ENCODE measurements at regions not wholly inside any gene's neighbourhood (a gene's known extent, or its start where the extent isn't known, plus 50 kb on each side); places are given as distances from the start of the nearest gene placed in this dataset.

DNA sequence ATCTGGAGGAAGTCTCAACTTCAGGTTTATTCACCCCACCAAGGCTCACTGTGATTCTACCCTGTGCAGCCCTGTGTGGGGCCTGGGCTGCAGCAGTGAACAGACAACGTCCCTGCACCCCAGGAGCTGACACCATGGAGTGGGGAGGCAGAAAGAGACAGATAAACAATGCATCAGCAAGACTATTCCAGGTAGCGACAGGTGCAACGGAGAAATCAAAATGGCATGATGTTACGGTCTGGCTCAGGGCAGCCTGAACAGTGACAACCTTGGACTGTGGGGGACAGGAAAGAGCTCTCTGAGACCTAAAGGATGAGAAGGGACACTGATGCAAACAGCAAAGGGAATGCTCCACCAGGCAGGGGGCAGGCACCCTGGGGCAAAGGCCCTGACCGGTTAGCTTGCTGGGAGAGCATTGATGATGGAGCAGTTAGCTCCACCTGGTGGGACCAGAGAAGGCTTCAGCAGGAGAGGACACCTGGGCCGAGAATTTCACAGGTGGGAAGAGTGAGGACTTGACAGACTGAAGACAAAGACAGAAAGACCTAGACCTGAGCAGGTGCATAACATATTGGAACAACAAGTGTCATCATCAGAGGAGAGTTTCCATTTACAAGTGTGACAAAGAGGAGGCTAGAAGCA, 589.9 kb downstream of the MATN1 start:
- CTCF ChIA-PET, result no interaction called here

DNA sequence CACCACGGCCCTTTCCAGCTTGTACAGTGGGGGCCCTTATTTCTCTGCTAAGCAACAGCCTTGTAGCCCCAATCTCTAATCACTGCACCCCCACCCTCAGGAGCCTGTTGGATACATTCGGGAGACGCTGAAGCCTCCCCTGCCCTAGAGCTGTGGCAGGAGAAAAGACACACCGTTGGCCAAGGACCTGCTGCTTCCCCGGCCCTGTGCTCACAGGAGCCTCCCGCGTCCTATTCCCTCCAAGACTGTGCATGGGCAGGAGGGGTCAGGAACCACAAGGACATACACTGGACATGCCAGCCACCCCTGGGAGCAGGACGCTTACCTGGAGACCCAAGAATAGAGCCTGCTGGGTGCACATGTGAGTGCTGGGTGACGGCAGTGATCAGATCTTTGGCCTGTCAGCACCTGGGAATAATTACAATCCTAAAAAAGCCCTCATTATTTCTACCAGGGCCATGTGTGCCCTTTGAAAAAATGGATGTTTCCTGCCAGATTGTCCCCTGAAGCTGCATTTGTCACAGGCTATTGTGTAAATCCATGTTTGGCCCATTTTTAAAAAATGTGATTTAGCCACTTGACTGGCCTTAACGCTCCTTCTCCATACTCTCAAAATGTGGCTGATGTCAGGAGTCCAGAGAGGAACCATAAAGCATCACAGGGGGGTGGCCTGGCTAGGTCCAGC, 590.6 kb downstream of the MATN1 start:
- no peak overlapping the region for H3K4me2 ChIP-seq
- DNase-seq (ENCODE audit: low read depth in 1 of 2, low spot score in 1 of 2), result no peak
- no peak for FAIRE-seq
- CTCF ChIA-PET, result no interaction called here
- H3K4me3 ChIP-seq, result no peak overlapping the region
- no peak overlapping the region for H3K27ac ChIP-seq
- no peak for ATAC-seq
- WGBS (ENCODE audit: missing lambda C conversion rate), result 7% methylated on average over 3 of the region's 10 CpGs
- no peaks in the 10 kb centered on the region for H3K4me1 ChIP-seq
- POLR2A ChIA-PET, result no interaction called here
- no peak for TF ChIP-seq CEBPB (IDR thresholded peaks at IDR 0.05)
- TF ChIP-seq, protein P1, sequence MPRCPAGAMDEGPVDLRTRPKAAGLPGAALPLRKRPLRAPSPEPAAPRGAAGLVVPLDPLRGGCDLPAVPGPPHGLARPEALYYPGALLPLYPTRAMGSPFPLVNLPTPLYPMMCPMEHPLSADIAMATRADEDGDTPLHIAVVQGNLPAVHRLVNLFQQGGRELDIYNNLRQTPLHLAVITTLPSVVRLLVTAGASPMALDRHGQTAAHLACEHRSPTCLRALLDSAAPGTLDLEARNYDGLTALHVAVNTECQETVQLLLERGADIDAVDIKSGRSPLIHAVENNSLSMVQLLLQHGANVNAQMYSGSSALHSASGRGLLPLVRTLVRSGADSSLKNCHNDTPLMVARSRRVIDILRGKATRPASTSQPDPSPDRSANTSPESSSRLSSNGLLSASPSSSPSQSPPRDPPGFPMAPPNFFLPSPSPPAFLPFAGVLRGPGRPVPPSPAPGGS (IDR thresholded peaks at IDR 0.05), result no peak
- TF ChIP-seq HDAC2 (IDR thresholded peaks at IDR 0.05), result no peak
- no peak for TF ChIP-seq SMC3 (IDR thresholded peaks at IDR 0.05)
- TF ChIP-seq, protein P2, sequence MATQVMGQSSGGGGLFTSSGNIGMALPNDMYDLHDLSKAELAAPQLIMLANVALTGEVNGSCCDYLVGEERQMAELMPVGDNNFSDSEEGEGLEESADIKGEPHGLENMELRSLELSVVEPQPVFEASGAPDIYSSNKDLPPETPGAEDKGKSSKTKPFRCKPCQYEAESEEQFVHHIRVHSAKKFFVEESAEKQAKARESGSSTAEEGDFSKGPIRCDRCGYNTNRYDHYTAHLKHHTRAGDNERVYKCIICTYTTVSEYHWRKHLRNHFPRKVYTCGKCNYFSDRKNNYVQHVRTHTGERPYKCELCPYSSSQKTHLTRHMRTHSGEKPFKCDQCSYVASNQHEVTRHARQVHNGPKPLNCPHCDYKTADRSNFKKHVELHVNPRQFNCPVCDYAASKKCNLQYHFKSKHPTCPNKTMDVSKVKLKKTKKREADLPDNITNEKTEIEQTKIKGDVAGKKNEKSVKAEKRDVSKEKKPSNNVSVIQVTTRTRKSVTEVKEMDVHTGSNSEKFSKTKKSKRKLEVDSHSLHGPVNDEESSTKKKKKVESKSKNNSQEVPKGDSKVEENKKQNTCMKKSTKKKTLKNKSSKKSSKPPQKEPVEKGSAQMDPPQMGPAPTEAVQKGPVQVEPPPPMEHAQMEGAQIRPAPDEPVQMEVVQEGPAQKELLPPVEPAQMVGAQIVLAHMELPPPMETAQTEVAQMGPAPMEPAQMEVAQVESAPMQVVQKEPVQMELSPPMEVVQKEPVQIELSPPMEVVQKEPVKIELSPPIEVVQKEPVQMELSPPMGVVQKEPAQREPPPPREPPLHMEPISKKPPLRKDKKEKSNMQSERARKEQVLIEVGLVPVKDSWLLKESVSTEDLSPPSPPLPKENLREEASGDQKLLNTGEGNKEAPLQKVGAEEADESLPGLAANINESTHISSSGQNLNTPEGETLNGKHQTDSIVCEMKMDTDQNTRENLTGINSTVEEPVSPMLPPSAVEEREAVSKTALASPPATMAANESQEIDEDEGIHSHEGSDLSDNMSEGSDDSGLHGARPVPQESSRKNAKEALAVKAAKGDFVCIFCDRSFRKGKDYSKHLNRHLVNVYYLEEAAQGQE (IDR thresholded peaks at IDR 0.05), result no peak
- TF ChIP-seq, protein P3, sequence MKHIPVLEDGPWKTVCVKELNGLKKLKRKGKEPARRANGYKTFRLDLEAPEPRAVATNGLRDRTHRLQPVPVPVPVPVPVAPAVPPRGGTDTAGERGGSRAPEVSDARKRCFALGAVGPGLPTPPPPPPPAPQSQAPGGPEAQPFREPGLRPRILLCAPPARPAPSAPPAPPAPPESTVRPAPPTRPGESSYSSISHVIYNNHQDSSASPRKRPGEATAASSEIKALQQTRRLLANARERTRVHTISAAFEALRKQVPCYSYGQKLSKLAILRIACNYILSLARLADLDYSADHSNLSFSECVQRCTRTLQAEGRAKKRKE (CRISPR knock-in tag; IDR thresholded peaks at IDR 0.05; ENCODE audit: low read depth), result no peak
- TF ChIP-seq, protein P4, sequence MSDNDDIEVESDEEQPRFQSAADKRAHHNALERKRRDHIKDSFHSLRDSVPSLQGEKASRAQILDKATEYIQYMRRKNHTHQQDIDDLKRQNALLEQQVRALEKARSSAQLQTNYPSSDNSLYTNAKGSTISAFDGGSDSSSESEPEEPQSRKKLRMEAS (IDR thresholded peaks at IDR 0.05), result no peak
- no peak for TF ChIP-seq TFCP2L1 (CRISPR knock-in tag; IDR thresholded peaks at IDR 0.05)
- TF ChIP-seq NFE2L2 (conservative IDR thresholded peaks at IDR 0.05; ENCODE audit: low read length), result no peak
- no peak for TF ChIP-seq POLR2A (IDR thresholded peaks at IDR 0.05; ENCODE audit: low read length)
- H3K9me3 ChIP-seq, result no peaks in the 10 kb centered on the region

More for the DNA sequence above, 589.9 kb downstream of the MATN1 start:
- no peak for DNase-seq (ENCODE audit: low read depth in 1 of 2, low spot score in 1 of 2)
- TF ChIP-seq NPAS2 (CRISPR knock-in tag; IDR thresholded peaks at IDR 0.05; ENCODE audit: borderline replicate concordance) (no peak), EP300 (IDR thresholded peaks at IDR 0.05) (no peak), RFX5 (IDR thresholded peaks at IDR 0.05) (no peak), EHMT2 (IDR thresholded peaks at IDR 0.05; ENCODE audit: low read depth) (no peak), POLR2A (IDR thresholded peaks at IDR 0.05; ENCODE audit: low read length) (no peak), NR3C1 (IDR thresholded peaks at IDR 0.05) (no peak), CBX8 (IDR thresholded peaks at IDR 0.05) (no peak), MAFK (IDR thresholded peaks at IDR 0.05; ENCODE audit: partially characterized antibody) (no peak), RAD21 (conservative IDR thresholded peaks at IDR 0.05 in 1 of 2, IDR thresholded peaks at IDR 0.05 in 1 of 2) (no peak), ESRRA (IDR thresholded peaks at IDR 0.05; ENCODE audit: borderline replicate concordance, low read length) (no peak), HOXB13 (CRISPR knock-in tag; IDR thresholded peaks at IDR 0.05; ENCODE audit: low read depth) (no peak), KDM5A (IDR thresholded peaks at IDR 0.05) (no peak), MYC (IDR thresholded peaks at IDR 0.05; ENCODE audit: borderline replicate concordance, low read length) (no peak), HDAC2 (IDR thresholded peaks at IDR 0.05) (no peak), ZSCAN20 (CRISPR knock-in tag; IDR thresholded peaks at IDR 0.05) (no peak), RARB (CRISPR knock-in tag; IDR thresholded peaks at IDR 0.05) (no peak)
- TF ChIP-seq, protein P5, sequence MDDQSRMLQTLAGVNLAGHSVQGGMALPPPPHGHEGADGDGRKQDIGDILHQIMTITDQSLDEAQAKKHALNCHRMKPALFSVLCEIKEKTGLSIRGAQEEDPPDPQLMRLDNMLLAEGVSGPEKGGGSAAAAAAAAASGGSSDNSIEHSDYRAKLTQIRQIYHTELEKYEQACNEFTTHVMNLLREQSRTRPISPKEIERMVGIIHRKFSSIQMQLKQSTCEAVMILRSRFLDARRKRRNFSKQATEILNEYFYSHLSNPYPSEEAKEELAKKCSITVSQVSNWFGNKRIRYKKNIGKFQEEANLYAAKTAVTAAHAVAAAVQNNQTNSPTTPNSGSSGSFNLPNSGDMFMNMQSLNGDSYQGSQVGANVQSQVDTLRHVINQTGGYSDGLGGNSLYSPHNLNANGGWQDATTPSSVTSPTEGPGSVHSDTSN (IDR thresholded peaks at IDR 0.05), result no peak
- TF ChIP-seq, protein P2 (IDR thresholded peaks at IDR 0.05), result no peak
- TF ChIP-seq, protein P6, sequence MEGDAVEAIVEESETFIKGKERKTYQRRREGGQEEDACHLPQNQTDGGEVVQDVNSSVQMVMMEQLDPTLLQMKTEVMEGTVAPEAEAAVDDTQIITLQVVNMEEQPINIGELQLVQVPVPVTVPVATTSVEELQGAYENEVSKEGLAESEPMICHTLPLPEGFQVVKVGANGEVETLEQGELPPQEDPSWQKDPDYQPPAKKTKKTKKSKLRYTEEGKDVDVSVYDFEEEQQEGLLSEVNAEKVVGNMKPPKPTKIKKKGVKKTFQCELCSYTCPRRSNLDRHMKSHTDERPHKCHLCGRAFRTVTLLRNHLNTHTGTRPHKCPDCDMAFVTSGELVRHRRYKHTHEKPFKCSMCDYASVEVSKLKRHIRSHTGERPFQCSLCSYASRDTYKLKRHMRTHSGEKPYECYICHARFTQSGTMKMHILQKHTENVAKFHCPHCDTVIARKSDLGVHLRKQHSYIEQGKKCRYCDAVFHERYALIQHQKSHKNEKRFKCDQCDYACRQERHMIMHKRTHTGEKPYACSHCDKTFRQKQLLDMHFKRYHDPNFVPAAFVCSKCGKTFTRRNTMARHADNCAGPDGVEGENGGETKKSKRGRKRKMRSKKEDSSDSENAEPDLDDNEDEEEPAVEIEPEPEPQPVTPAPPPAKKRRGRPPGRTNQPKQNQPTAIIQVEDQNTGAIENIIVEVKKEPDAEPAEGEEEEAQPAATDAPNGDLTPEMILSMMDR (IDR thresholded peaks at IDR 0.05), result no peak
- TF ChIP-seq, protein P4 (IDR thresholded peaks at IDR 0.05), result no peak
- Histone ChIP-seq H3K9me3 (no peaks in the 10 kb centered on the region), H3K4me3 (no peak overlapping the region), H3K4me1 (no peaks in the 10 kb centered on the region), H3K4me2 (no peak overlapping the region), H3K27ac (no peak overlapping the region)
- FAIRE-seq, result no peak
- 62% methylated on average over 5 of the region's 6 CpGs for WGBS (ENCODE audit: missing lambda C conversion rate)
- ATAC-seq, result no peak
- POLR2A ChIA-PET, result no interaction called here
